Fibroblast of the aortic adventitia (primary cell): ENCODE measurements at regions not wholly inside any gene's neighbourhood (a gene's known extent, or its start where the extent isn't known, plus 50 kb on each side); places are given as distances from the start of the nearest gene placed in this dataset.
"Not testable (repeated sequence)": the region's sequence is repeated elsewhere in the genome, so short reads cannot be mapped to it uniquely, and the experiment has no call there.

ENCODE experiments used
- DNase-seq: peaks from one replicate; pipeline ENCODE4 v3.0.0-alpha.2; 2010; ENCODE audit warnings: low read depth
- H3K4me3 ChIP-seq: 2 replicates; pipeline ENCODE4 v1.5.1; 2011; ENCODE audit warnings: low read depth, mild to moderate bottlenecking, control low read depth, low read length, moderate library complexity
- CTCF ChIP-seq: IDR thresholded peaks from 2 replicates; pipeline ENCODE4 v1.5.1; 2011; ENCODE audit warnings: mild to moderate bottlenecking, low read length, control low read depth, inconsistent platforms; ENCODE audit not compliant: insufficient read depth

GRCh38 chr4:162838671-162839070 lies 328.0 kb downstream of the NAF1 start:
- H3K4me3 ChIP-seq: no peak overlapping the region
- no peak for DNase-seq
- TF ChIP-seq CTCF: no peak

- DNase-seq: no peak
- no peak for TF ChIP-seq CTCF
- H3K4me3 ChIP-seq: no peak overlapping the region
Measured at GRCh38 chr4:162837679-162838078, 329.0 kb downstream of the NAF1 start.

GRCh38 chr4:162837241-162837640 lies 329.4 kb downstream of the NAF1 start:
- TF ChIP-seq CTCF: no peak

GRCh38 chr4:162836773-162837172 lies 329.9 kb downstream of the NAF1 start:
- no peak for TF ChIP-seq CTCF
- H3K4me3 ChIP-seq: no peak overlapping the region
- no peak for DNase-seq

More at GRCh38 chr4:162837241-162837640, 329.4 kb downstream of the NAF1 start:
- DNase-seq: no peak
- no peak overlapping the region for H3K4me3 ChIP-seq

GRCh38 chr4:162836258-162836657 lies 330.4 kb downstream of the NAF1 start:
- DNase-seq, H3K4me3 ChIP-seq: not testable (repeated sequence)

- no peak for TF ChIP-seq CTCF
- no peak overlapping the region for H3K4me3 ChIP-seq
- no peak for DNase-seq
Measured at GRCh38 chr4:162830899-162831298, 335.8 kb downstream of the NAF1 start.

- not testable (repeated sequence) for DNase-seq, H3K4me3 ChIP-seq
Measured at GRCh38 chr4:162817374-162817773, 349.3 kb downstream of the NAF1 start.

- no peak for DNase-seq
- TF ChIP-seq CTCF: no peak
Measured at GRCh38 chr4:162804351-162804924, 362.3 kb downstream of the NAF1 start.

More at GRCh38 chr4:162804351-162804924, 362.3 kb downstream of the NAF1 start:
- H3K4me3 ChIP-seq: no peak overlapping the region
